CD4-positive, CD25-positive, alpha-beta regulatory T cell (primary cell): ENCODE measurements at regions not wholly inside any gene's neighbourhood (a gene's known extent, or its start where the extent isn't known, plus 50 kb on each side); places are given as distances from the start of the nearest gene placed in this dataset.

ENCODE experiments used
- ATAC-seq, 2 donors: fragments of 150-1000 bp; cut with Tn5 transposase; one replicate each; pipeline ENCODE4 v1.10.0; 2021; ENCODE audit warnings: low read depth in 2 of 2, moderate number of reproducible peaks in 2 of 2, moderate library complexity in 1 of 2
- DNase-seq, 3 donors: peaks; one replicate each; pipeline versions ENCODE4 v3.0.0 to v3.0.0-alpha.2; 2012 to 2022; ENCODE audit warnings: mixed read lengths in 1 of 3
- H3K27ac ChIP-seq: one replicate; pipeline ENCODE4 v1.7.0; 2013; ENCODE audit warnings: mild to moderate bottlenecking, low read length; ENCODE audit not compliant: insufficient read depth, poor library complexity, severe bottlenecking
- H3K27me3 ChIP-seq: one replicate; pipeline ENCODE4 v1.7.0; 2013; ENCODE audit warnings: low read length; ENCODE audit not compliant: control insufficient read depth, insufficient read depth
- H3K36me3 ChIP-seq: one replicate; pipeline ENCODE4 v1.7.0; 2013; ENCODE audit warnings: mild to moderate bottlenecking, low read length, moderate library complexity; ENCODE audit not compliant: control insufficient read depth, insufficient read depth
- H3K4me1 ChIP-seq: 2 replicates; pipeline ENCODE4 v1.7.0; 2013; ENCODE audit warnings: mild to moderate bottlenecking, low read length; ENCODE audit not compliant: insufficient read depth, control insufficient read depth, poor library complexity, severe bottlenecking
- H3K4me3 ChIP-seq: one replicate; pipeline ENCODE4 v1.7.0; 2013; ENCODE audit warnings: low read depth, mild to moderate bottlenecking, low read length, moderate library complexity
- H3K9me3 ChIP-seq, 2 experiments: 1 replicate in 1 of 2; 2 replicates in 1 of 2; pipeline ENCODE4 v1.7.0; 2013; ENCODE audit warnings: low read length in 2 of 2, mild to moderate bottlenecking in 1 of 2, moderate library complexity in 1 of 2; ENCODE audit not compliant: control insufficient read depth in 2 of 2
- H3K27ac Mint-ChIP-seq, 3 donors: one replicate each; pipeline ENCODE4 v1.8.0; 2020 to 2022; ENCODE audit warnings: mild to moderate bottlenecking in 3 of 3, mixed read lengths in 3 of 3, moderate library complexity in 2 of 3
- H3K27me3 Mint-ChIP-seq: one replicate; pipeline ENCODE4 v1.8.0; 2022; ENCODE audit warnings: mild to moderate bottlenecking, mixed read lengths
- H3K36me3 Mint-ChIP-seq: one replicate; pipeline ENCODE4 v1.8.0; 2020; ENCODE audit warnings: mixed read lengths
- H3K4me1 Mint-ChIP-seq, 4 donors: one replicate each; pipeline ENCODE4 v1.8.0; 2020 to 2022; ENCODE audit warnings: mixed read lengths in 4 of 4, mild to moderate bottlenecking in 1 of 4
- H3K4me3 Mint-ChIP-seq, 4 donors: one replicate each; pipeline ENCODE4 v1.8.0; 2020 to 2022; ENCODE audit warnings: mild to moderate bottlenecking in 4 of 4, mixed read lengths in 4 of 4, moderate library complexity in 3 of 4
- H3K9me3 Mint-ChIP-seq, 7 donors: one replicate each; pipeline ENCODE4 v1.8.0; 2020 to 2022; ENCODE audit warnings: mixed read lengths in 7 of 7, mild to moderate bottlenecking in 3 of 7, moderate library complexity in 2 of 7

DNA sequence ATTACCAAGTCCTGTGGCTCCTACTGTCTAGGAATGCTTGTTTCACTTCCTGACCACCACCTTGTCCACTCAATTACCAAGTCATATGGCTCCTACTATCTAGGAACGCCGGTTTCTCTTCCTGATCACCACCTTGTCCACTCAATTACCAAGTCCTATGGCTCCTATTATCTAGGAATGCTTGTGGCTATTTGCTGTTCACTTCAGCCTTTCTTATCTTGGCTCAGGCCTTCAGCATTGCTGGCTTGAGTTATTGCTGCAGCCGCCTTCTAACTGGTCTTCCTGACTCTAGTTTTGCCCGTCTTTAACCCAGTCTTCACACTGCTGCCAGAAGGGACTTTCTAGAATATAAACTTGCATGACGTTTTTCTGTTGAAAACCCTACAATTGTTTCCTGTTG is 82.5 kb upstream of the GAREM1 start:
- Histone ChIP-seq H3K36me3 (no peaks in the 10 kb centered on the region), H3K4me3 (no peak overlapping the region)
- H3K4me1 Mint-ChIP-seq: peaks cover 0 to 4% (median under 1%) of the 10 kb centered on the region in 4 donors

DNA sequence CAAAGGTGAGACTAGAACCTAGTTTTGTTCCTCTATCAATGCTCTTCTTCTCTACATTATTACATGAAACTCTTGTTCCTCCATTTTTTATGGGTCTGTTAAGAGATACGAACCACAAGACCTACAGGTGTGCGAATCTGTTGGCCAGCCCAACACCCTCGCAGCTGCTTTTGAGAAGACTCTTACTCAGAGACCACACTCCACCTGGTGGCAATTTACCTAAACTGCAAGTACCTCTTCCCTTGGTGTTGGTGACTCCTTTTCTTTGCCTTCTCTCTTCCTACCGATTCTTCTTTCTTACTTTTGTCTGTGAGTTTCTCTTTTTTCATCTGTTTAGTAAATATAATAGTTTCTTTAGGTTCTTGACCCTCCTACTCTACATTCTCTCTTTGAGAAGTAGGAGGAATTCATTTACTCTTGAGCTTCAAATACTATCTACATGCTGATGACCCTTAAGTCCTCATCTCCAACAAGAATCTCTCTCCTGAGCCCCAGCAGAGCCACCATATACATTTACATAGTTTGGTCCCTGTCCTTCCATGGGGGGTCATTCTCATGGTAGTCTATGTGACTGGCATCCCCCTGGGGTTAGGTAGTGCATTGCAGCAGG is 81.8 kb upstream of the GAREM1 start:
- Mint-ChIP-seq H3K36me3 (no peaks in the 10 kb centered on the region), H3K4me1 (peaks cover 0 to 4% (median under 1%) of the 10 kb centered on the region in 4 donors), H3K9me3 (peaks cover 0 to 2% (median 0%) of the 10 kb centered on the region in 7 donors), H3K27me3 (peaks cover 15% of the 10 kb centered on the region), H3K27ac (no peak overlapping the region), H3K4me3 (no peak overlapping the region)
- ATAC-seq (peak in 1 of 2 donors; percentile 50), DNase-seq (peak; percentile 19 to 71 (median 57))
- no peaks in the 10 kb centered on the region for H3K27me3 ChIP-seq
- no peaks in the 10 kb centered on the region for H3K36me3 ChIP-seq
- H3K4me3 ChIP-seq: no peak overlapping the region
- no peaks in the 10 kb centered on the region for H3K9me3 ChIP-seq
- H3K4me1 ChIP-seq: no peaks in the 10 kb centered on the region
- no peak overlapping the region for H3K27ac ChIP-seq

More for the DNA sequence above, 82.5 kb upstream of the GAREM1 start:
- H3K27me3 ChIP-seq: no peaks in the 10 kb centered on the region
- H3K4me3 Mint-ChIP-seq: no peak overlapping the region
- peaks cover 15% of the 10 kb centered on the region for H3K27me3 Mint-ChIP-seq
- no peaks in the 10 kb centered on the region for H3K4me1 ChIP-seq
- H3K27ac Mint-ChIP-seq: peak overlapping the region in 1 of 3 donors; percentile 6
- DNase-seq (no peak), ATAC-seq (no peak)
- peaks cover 0 to 2% (median 0%) of the 10 kb centered on the region in 7 donors for H3K9me3 Mint-ChIP-seq
- H3K9me3 ChIP-seq: no peaks in the 10 kb centered on the region
- H3K36me3 Mint-ChIP-seq: no peaks in the 10 kb centered on the region
- no peak overlapping the region for H3K27ac ChIP-seq

DNA sequence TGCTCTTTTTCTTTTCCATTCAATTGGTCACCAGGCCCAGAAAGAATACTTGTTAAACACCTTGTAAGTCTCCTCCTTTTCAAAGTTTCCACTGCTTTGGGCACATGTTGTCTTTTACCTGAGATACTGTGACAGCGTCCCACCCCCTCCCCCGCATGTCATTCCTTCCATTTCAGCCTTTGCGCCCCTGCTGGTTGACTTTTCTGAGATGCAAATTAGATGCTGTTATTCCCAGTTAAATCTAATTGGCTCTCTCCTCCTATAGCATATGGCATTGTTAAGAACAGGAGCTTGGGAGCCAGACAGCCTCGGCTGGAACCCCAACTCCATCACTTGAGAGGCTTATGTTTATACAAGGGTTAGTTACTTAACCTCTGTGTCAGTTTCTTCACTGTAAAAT is 80.3 kb upstream of the GAREM1 start:
- Mint-ChIP-seq H3K27me3 (peaks cover 15% of the 10 kb centered on the region), H3K27ac (no peak overlapping the region), H3K4me3 (no peak overlapping the region), H3K36me3 (no peaks in the 10 kb centered on the region), H3K4me1 (peaks cover 0 to 4% (median under 1%) of the 10 kb centered on the region in 4 donors), H3K9me3 (no peaks in the 10 kb centered on the region)
- H3K9me3 ChIP-seq: no peaks in the 10 kb centered on the region
- H3K4me1 ChIP-seq: no peaks in the 10 kb centered on the region
- no peak for ATAC-seq
- H3K36me3 ChIP-seq: no peaks in the 10 kb centered on the region
- H3K27ac ChIP-seq: no peak overlapping the region
- no peak for DNase-seq
- no peaks in the 10 kb centered on the region for H3K27me3 ChIP-seq
- H3K4me3 ChIP-seq: no peak overlapping the region

DNA sequence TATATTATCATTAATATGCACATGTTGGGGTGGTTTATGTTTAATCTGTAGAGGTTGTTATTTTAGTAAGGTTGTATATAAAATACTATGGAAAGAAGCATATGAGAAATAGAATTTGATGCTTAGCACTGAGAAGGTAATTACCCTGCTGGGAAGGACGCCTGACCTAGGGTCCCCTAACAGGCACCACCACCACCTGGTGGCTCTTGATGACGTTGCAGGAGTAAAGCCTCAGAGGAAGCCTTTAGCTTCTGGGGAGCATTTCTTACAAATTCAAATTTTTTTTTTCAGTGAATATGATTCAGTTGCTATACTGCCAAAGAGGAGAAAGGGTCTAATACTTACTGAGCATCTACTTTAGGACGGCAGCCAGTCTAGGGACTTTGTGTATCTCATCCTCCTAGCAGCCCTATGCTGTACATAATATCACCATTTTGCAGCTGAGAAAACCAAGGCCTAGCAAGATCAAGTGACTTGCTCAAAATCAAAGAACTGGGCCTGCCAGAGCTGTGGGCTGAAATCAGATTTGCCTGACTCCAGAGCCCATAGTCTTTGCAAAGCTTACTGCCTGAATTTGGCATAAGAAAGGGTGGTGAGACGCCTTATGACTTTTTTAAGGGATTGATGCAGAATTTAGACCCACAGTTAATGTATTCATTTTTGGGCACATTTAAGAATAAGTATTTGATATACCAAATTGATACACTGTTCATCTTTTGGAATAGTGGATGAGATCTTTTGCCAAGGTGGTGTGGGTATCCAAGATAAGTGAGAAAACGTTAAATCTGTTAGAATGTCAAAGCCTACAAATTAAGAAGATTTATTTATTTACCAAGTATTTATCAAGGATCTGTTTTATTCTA is 78.8 kb upstream of the GAREM1 start:
- no peak overlapping the region for H3K27ac Mint-ChIP-seq
- Histone ChIP-seq H3K9me3 (no peaks in the 10 kb centered on the region), H3K4me3 (no peak overlapping the region), H3K4me1 (no peaks in the 10 kb centered on the region), H3K27ac (no peak overlapping the region), H3K36me3 (no peaks in the 10 kb centered on the region), H3K27me3 (no peaks in the 10 kb centered on the region)
- no peaks in the 10 kb centered on the region for H3K9me3 Mint-ChIP-seq
- peak in 1 of 2 donors; percentile 52 for ATAC-seq
- H3K4me3 Mint-ChIP-seq: no peak overlapping the region
- H3K27me3 Mint-ChIP-seq: peaks cover 15% of the 10 kb centered on the region
- H3K36me3 Mint-ChIP-seq: no peaks in the 10 kb centered on the region
- DNase-seq: peak in 2 of 3 donors; percentile 20 to 42
- peaks cover 0 to 4% (median under 1%) of the 10 kb centered on the region in 4 donors for H3K4me1 Mint-ChIP-seq

DNA sequence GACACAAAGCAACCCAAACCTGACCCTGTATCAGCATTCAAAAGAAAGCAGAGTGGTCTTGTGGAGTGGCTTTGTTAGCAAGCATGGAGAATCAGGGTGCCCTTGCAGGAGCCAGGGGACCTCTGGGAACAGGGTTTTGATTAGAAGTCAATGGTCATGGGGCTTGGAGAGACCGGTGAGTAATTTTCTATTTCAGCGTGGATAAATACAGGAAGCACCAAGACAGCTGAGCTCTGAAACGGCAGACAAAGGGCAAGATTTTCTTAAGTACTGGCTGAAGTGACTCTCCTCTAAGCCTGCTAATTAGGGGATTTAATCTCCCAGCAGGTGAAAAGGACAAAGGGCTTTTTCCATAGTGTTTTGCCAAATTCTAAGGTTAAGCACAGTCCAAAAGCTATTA is 78.0 kb upstream of the GAREM1 start:
- ATAC-seq: no peak
- no peak overlapping the region for H3K4me3 ChIP-seq
- DNase-seq: no peak

DNA sequence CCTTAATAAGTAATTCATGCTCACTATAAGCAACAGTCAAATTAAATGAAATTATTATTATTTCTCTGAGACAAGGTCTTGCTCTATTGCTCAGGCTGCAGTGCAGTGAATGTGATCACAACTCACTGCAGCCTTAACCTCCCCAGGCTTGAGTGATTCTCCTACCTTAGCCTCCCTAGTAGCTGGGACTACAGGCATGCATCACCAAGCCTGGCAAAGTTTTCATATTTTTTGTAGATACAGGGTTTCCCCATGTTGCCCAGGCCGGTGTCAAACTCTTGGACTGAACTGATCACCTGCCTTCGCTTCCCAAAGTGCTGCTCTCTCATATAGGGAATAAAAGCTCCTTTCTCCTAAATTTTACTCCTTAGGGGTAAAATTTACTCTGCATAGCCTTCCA is 74.9 kb upstream of the GAREM1 start:
- Mint-ChIP-seq H3K9me3 (peaks cover 0 to 2% (median 0%) of the 10 kb centered on the region in 7 donors), H3K27me3 (peaks cover 15% of the 10 kb centered on the region), H3K4me3 (no peak overlapping the region), H3K27ac (no peak overlapping the region), H3K4me1 (peaks cover 0 to 2% (median 0%) of the 10 kb centered on the region in 4 donors), H3K36me3 (no peaks in the 10 kb centered on the region)
- no peak overlapping the region for H3K27ac ChIP-seq
- no peaks in the 10 kb centered on the region for H3K9me3 ChIP-seq
- ATAC-seq: no peak
- H3K4me1 ChIP-seq: no peaks in the 10 kb centered on the region
- no peaks in the 10 kb centered on the region for H3K27me3 ChIP-seq
- no peak for DNase-seq
- H3K36me3 ChIP-seq: no peaks in the 10 kb centered on the region
- H3K4me3 ChIP-seq: no peak overlapping the region

More for the DNA sequence above, 78.0 kb upstream of the GAREM1 start:
- peaks cover 18% of the 10 kb centered on the region for H3K27me3 Mint-ChIP-seq
- no peak overlapping the region for H3K4me3 Mint-ChIP-seq
- peaks cover 0 to 4% (median under 1%) of the 10 kb centered on the region in 4 donors for H3K4me1 Mint-ChIP-seq
- no peak overlapping the region for H3K27ac Mint-ChIP-seq
- Histone ChIP-seq H3K9me3 (no peaks in the 10 kb centered on the region), H3K27me3 (no peaks in the 10 kb centered on the region), H3K27ac (no peak overlapping the region), H3K4me1 (no peaks in the 10 kb centered on the region), H3K36me3 (no peaks in the 10 kb centered on the region)
- H3K36me3 Mint-ChIP-seq: no peaks in the 10 kb centered on the region
- H3K9me3 Mint-ChIP-seq: no peaks in the 10 kb centered on the region

DNA sequence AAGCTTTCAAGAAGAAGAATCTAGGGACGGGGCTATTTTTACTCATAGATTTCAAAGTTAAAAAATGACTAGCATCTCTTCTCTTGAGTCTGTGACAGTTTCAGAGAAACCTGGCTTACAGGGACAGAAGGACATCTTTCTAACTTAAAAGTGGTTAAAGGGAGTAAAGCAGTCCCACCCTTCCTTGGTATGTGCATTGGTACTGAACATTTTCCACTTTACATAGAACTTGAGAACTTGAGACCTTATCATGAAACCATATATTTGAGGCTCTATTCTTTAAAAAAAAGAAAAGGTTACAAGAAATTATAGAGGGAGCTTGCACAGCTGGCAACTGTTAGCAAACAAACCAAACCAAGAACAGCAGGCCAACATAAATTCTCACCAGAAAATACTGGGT is 73.4 kb upstream of the GAREM1 start:
- Mint-ChIP-seq H3K4me3 (no peak overlapping the region), H3K9me3 (peaks cover 0 to 2% (median 0%) of the 10 kb centered on the region in 7 donors), H3K4me1 (peaks cover 0 to 2% (median 0%) of the 10 kb centered on the region in 4 donors), H3K27ac (no peak overlapping the region), H3K36me3 (no peaks in the 10 kb centered on the region), H3K27me3 (peaks cover 7% of the 10 kb centered on the region)
- Histone ChIP-seq H3K27me3 (no peaks in the 10 kb centered on the region), H3K9me3 (no peaks in the 10 kb centered on the region), H3K4me3 (no peak overlapping the region), H3K4me1 (no peaks in the 10 kb centered on the region), H3K27ac (no peak overlapping the region), H3K36me3 (no peaks in the 10 kb centered on the region)
- DNase-seq (no peak), ATAC-seq (no peak)
